ENCODE measurements at regions not wholly inside any gene's neighbourhood (a gene's known extent, or its start where the extent isn't known, plus 50 kb on each side); places are given as distances from the start of the nearest gene placed in this dataset.

DNA sequence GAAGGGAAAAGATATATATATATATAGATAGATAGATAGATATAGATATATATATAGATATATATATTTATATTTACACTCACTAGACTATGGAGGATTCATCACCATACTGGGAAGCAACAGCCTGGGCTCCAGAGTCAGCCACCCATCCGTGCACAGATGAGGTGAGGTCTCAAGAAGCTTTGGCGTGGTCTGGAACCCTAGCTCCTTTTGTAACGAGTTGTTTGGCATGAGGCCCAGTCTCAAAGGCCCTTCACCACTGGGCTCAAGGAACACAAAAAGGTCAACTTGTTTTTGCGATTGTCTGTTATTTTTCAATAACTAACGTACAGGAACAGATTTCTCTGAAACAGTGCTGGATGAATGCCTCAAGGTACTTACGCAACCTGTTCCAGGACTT is 448.7 kb downstream of the CMPK2 start:
- H3K9ac ChIP-seq (ENCODE audit: low read depth in 1 of 2, low read length in 2 of 2) = no peak overlapping the region
- H3K27me3 ChIP-seq (ENCODE audit: control insufficient read depth in 1 of 2, insufficient read depth in 2 of 2, low read length in 2 of 2) = no peaks in the 10 kb centered on the region
- no peaks in the 10 kb centered on the region for H3K4me1 ChIP-seq (ENCODE audit: control insufficient read depth in 1 of 2, insufficient read depth in 2 of 2, low read length in 2 of 2)
- no peak overlapping the region for H3K4me3 ChIP-seq (ENCODE audit: low read depth in 1 of 2, low read length in 2 of 2)
- no peaks in the 10 kb centered on the region for H3K9me3 ChIP-seq (ENCODE audit: control insufficient read depth in 1 of 2, low read length in 2 of 2)
- H3K27ac ChIP-seq (ENCODE audit: low read depth, low read length) = no peak overlapping the region
- H3K36me3 ChIP-seq (ENCODE audit: control insufficient read depth in 1 of 2, insufficient read depth in 2 of 2, low read length in 2 of 2) = no peaks in the 10 kb centered on the region

DNA sequence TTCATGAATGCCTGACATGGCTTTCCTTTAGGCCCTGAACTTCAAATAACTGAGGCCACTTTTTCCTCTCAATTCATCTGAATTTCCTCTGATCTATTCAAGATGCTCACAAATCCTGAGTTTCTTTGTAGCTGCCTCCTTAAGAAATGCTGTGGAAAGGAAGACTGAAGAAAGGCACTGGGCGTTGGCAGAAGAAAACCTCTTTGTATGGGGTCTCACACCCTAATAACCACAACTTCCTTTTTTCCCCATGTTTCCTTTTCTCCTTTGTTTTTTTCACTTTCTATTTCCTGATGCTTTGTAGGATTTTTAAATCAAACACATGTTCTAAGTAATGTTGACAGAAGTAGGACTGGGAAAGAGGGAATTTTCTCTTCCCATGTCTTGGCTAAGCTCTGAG is 447.4 kb downstream of the CMPK2 start:
- Histone ChIP-seq H3K4me3 (ENCODE audit: low read depth in 1 of 2, low read length in 2 of 2) (no peak overlapping the region), H3K9me3 (ENCODE audit: control insufficient read depth in 1 of 2, low read length in 2 of 2) (no peaks in the 10 kb centered on the region), H3K36me3 (ENCODE audit: control insufficient read depth in 1 of 2, insufficient read depth in 2 of 2, low read length in 2 of 2) (no peaks in the 10 kb centered on the region), H3K4me1 (ENCODE audit: control insufficient read depth in 1 of 2, insufficient read depth in 2 of 2, low read length in 2 of 2) (no peaks in the 10 kb centered on the region), H3K27ac (ENCODE audit: low read depth, low read length) (no peak overlapping the region), H3K27me3 (ENCODE audit: control insufficient read depth in 1 of 2, insufficient read depth in 2 of 2, low read length in 2 of 2) (no peaks in the 10 kb centered on the region), H3K9ac (ENCODE audit: low read depth in 1 of 2, low read length in 2 of 2) (no peak overlapping the region)

DNA sequence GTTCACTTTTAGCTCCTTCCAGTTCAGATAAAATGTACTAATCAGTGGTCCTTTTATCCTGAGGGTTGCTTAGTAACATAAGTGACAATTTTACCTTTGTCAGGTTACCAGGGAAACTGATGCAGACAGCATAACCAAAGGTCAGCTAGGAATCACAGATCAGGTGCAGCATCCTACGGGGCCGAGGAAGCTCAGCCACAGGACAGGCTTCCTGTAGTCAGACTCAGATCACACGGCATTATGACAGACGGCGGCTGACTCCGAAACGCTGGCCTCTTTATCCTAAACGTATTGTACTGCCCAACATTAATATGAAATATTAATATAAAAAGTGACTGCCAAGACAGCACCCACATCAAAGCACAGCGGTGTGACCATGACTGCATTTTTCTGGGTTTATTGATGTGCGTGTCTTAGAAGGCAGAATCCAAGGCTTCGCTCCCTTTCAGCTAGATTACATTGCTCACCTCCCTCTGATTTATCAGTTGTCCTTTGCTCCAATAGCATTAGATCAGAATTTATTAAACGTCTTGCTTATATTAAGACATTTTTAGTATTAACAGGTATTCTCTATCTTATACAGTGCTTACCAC is 444.5 kb downstream of the CMPK2 start:
- peaks cover 0 to 3% of the 10 kb centered on the region in 2 donors for H3K4me1 ChIP-seq (ENCODE audit: control insufficient read depth in 1 of 2, insufficient read depth in 2 of 2, low read length in 2 of 2)
- no peak overlapping the region for H3K9ac ChIP-seq (ENCODE audit: low read depth in 1 of 2, low read length in 2 of 2)
- H3K9me3 ChIP-seq (ENCODE audit: control insufficient read depth in 1 of 2, low read length in 2 of 2) = no peaks in the 10 kb centered on the region
- no peak overlapping the region for H3K4me3 ChIP-seq (ENCODE audit: low read depth in 1 of 2, low read length in 2 of 2)
- no peaks in the 10 kb centered on the region for H3K36me3 ChIP-seq (ENCODE audit: control insufficient read depth in 1 of 2, insufficient read depth in 2 of 2, low read length in 2 of 2)
- peaks cover 0 to 3% of the 10 kb centered on the region in 2 donors for H3K27me3 ChIP-seq (ENCODE audit: control insufficient read depth in 1 of 2, insufficient read depth in 2 of 2, low read length in 2 of 2)
- H3K27ac ChIP-seq (ENCODE audit: low read depth, low read length) = no peak overlapping the region

DNA sequence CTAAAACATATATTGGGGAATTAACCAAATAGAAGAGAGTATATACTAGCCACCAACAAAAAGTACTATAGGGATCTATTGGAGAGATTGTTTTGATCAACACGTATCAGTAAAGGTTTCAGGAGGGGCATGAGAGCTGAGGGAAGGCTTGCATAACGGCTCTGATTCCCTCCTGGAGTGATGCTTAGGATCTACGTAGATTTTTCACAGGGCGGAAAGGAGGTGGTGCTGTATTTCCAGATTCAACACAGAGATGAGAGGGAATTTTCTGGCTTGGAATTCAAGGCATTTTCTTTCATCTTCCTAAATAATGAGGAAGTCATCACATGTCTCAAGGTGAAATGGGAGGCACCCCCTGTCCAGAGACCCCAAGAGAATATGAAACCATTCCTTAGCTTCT is 443.8 kb downstream of the CMPK2 start:
- Histone ChIP-seq H3K36me3 (ENCODE audit: control insufficient read depth in 1 of 2, insufficient read depth in 2 of 2, low read length in 2 of 2) (no peaks in the 10 kb centered on the region), H3K4me1 (ENCODE audit: control insufficient read depth in 1 of 2, insufficient read depth in 2 of 2, low read length in 2 of 2) (peaks cover 0 to 3% of the 10 kb centered on the region in 2 donors), H3K9me3 (ENCODE audit: control insufficient read depth in 1 of 2, low read length in 2 of 2) (no peaks in the 10 kb centered on the region), H3K4me3 (ENCODE audit: low read depth in 1 of 2, low read length in 2 of 2) (no peak overlapping the region), H3K9ac (ENCODE audit: low read depth in 1 of 2, low read length in 2 of 2) (no peak overlapping the region), H3K27me3 (ENCODE audit: control insufficient read depth in 1 of 2, insufficient read depth in 2 of 2, low read length in 2 of 2) (peaks cover 0 to 3% of the 10 kb centered on the region in 2 donors), H3K27ac (ENCODE audit: low read depth, low read length) (no peak overlapping the region)

- Histone ChIP-seq H3K36me3 (ENCODE audit: control insufficient read depth in 1 of 2, insufficient read depth in 2 of 2, low read length in 2 of 2) (no peaks in the 10 kb centered on the region), H3K9ac (ENCODE audit: low read depth in 1 of 2, low read length in 2 of 2) (no peak overlapping the region), H3K27me3 (ENCODE audit: control insufficient read depth in 1 of 2, insufficient read depth in 2 of 2, low read length in 2 of 2) (peaks cover 0 to 3% of the 10 kb centered on the region in 2 donors), H3K27ac (ENCODE audit: low read depth, low read length) (no peak overlapping the region), H3K4me1 (ENCODE audit: control insufficient read depth in 1 of 2, insufficient read depth in 2 of 2, low read length in 2 of 2) (peaks cover 0 to 3% of the 10 kb centered on the region in 2 donors), H3K9me3 (ENCODE audit: control insufficient read depth in 1 of 2, low read length in 2 of 2) (no peaks in the 10 kb centered on the region), H3K4me3 (ENCODE audit: low read depth in 1 of 2, low read length in 2 of 2) (no peak overlapping the region)
Observed at GRCh38 chr2:6423157-6423556, 442.6 kb downstream of the CMPK2 start.

GRCh38 chr2:6423944-6424343 is 441.8 kb downstream of the CMPK2 start:
- Histone ChIP-seq H3K27ac (ENCODE audit: low read depth, low read length) (no peak overlapping the region), H3K9me3 (ENCODE audit: control insufficient read depth in 1 of 2, low read length in 2 of 2) (no peaks in the 10 kb centered on the region), H3K4me1 (ENCODE audit: control insufficient read depth in 1 of 2, insufficient read depth in 2 of 2, low read length in 2 of 2) (peaks cover 0 to 3% of the 10 kb centered on the region in 2 donors), H3K4me3 (ENCODE audit: low read depth in 1 of 2, low read length in 2 of 2) (no peak overlapping the region), H3K9ac (ENCODE audit: low read depth in 1 of 2, low read length in 2 of 2) (no peak overlapping the region), H3K27me3 (ENCODE audit: control insufficient read depth in 1 of 2, insufficient read depth in 2 of 2, low read length in 2 of 2) (peaks cover 0 to 3% of the 10 kb centered on the region in 2 donors), H3K36me3 (ENCODE audit: control insufficient read depth in 1 of 2, insufficient read depth in 2 of 2, low read length in 2 of 2) (no peaks in the 10 kb centered on the region)

DNA sequence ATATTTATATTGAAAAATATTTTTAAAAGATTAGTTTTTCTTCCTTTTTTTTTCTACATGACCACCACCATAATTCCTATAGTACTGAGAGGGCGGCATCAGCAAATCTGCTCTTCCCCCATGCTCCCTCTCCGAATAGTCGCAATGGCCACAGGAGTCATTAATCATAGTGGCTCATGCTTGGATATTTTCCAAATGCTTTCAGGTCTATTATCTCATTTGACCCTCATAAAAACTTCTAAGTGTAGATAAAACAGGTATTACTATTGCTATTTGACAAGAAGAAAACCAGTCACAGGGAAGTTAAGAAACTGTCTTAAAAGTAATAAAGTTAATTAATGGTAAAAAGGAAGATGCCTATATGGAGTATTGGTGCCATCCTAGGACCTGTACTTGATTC is 440.7 kb downstream of the CMPK2 start:
- Histone ChIP-seq H3K27ac (ENCODE audit: low read depth, low read length) (no peak overlapping the region), H3K27me3 (ENCODE audit: control insufficient read depth in 1 of 2, insufficient read depth in 2 of 2, low read length in 2 of 2) (peaks cover 0 to 3% of the 10 kb centered on the region in 2 donors), H3K9me3 (ENCODE audit: control insufficient read depth in 1 of 2, low read length in 2 of 2) (no peaks in the 10 kb centered on the region), H3K4me1 (ENCODE audit: control insufficient read depth in 1 of 2, insufficient read depth in 2 of 2, low read length in 2 of 2) (peaks cover 0 to 3% of the 10 kb centered on the region in 2 donors), H3K9ac (ENCODE audit: low read depth in 1 of 2, low read length in 2 of 2) (no peak overlapping the region), H3K4me3 (ENCODE audit: low read depth in 1 of 2, low read length in 2 of 2) (no peak overlapping the region), H3K36me3 (ENCODE audit: control insufficient read depth in 1 of 2, insufficient read depth in 2 of 2, low read length in 2 of 2) (no peaks in the 10 kb centered on the region)

- Histone ChIP-seq H3K9ac (ENCODE audit: low read depth in 1 of 2, low read length in 2 of 2) (no peak overlapping the region), H3K36me3 (ENCODE audit: control insufficient read depth in 1 of 2, insufficient read depth in 2 of 2, low read length in 2 of 2) (no peaks in the 10 kb centered on the region), H3K27me3 (ENCODE audit: control insufficient read depth in 1 of 2, insufficient read depth in 2 of 2, low read length in 2 of 2) (peaks cover 0 to 3% of the 10 kb centered on the region in 2 donors), H3K4me1 (ENCODE audit: control insufficient read depth in 1 of 2, insufficient read depth in 2 of 2, low read length in 2 of 2) (peaks cover 0 to 3% of the 10 kb centered on the region in 2 donors), H3K27ac (ENCODE audit: low read depth, low read length) (no peak overlapping the region), H3K9me3 (ENCODE audit: control insufficient read depth in 1 of 2, low read length in 2 of 2) (peaks cover 0 to 3% of the 10 kb centered on the region in 2 donors), H3K4me3 (ENCODE audit: low read depth in 1 of 2, low read length in 2 of 2) (no peak overlapping the region)
Observed at GRCh38 chr2:6429210-6429986, 436.3 kb downstream of the CMPK2 start.

GRCh38 chr2:6434438-6434837 is 431.3 kb downstream of the CMPK2 start:
- Histone ChIP-seq H3K27me3 (ENCODE audit: control insufficient read depth in 1 of 2, insufficient read depth in 2 of 2, low read length in 2 of 2) (no peaks in the 10 kb centered on the region), H3K36me3 (ENCODE audit: control insufficient read depth in 1 of 2, insufficient read depth in 2 of 2, low read length in 2 of 2) (no peaks in the 10 kb centered on the region), H3K9me3 (ENCODE audit: control insufficient read depth in 1 of 2, low read length in 2 of 2) (peaks cover 0 to 3% of the 10 kb centered on the region in 2 donors), H3K27ac (ENCODE audit: low read depth, low read length) (no peak overlapping the region), H3K4me3 (ENCODE audit: low read depth in 1 of 2, low read length in 2 of 2) (no peak overlapping the region), H3K9ac (ENCODE audit: low read depth in 1 of 2, low read length in 2 of 2) (no peak overlapping the region), H3K4me1 (ENCODE audit: control insufficient read depth in 1 of 2, insufficient read depth in 2 of 2, low read length in 2 of 2) (no peaks in the 10 kb centered on the region)

GRCh38 chr2:6441800-6442199 is 423.9 kb downstream of the CMPK2 start:
- Histone ChIP-seq H3K9ac (ENCODE audit: low read depth in 1 of 2, low read length in 2 of 2) (no peak overlapping the region), H3K4me3 (ENCODE audit: low read depth in 1 of 2, low read length in 2 of 2) (no peak overlapping the region), H3K27ac (ENCODE audit: low read depth, low read length) (no peak overlapping the region), H3K9me3 (ENCODE audit: control insufficient read depth in 1 of 2, low read length in 2 of 2) (no peaks in the 10 kb centered on the region), H3K36me3 (ENCODE audit: control insufficient read depth in 1 of 2, insufficient read depth in 2 of 2, low read length in 2 of 2) (no peaks in the 10 kb centered on the region), H3K4me1 (ENCODE audit: control insufficient read depth in 1 of 2, insufficient read depth in 2 of 2, low read length in 2 of 2) (peaks cover 0 to 9% of the 10 kb centered on the region in 2 donors), H3K27me3 (ENCODE audit: control insufficient read depth in 1 of 2, insufficient read depth in 2 of 2, low read length in 2 of 2) (no peaks in the 10 kb centered on the region)

All from duodenal mucosa (tissue), 2 donors.